H9 (cell line): ENCODE measurements at regions not wholly inside any gene's neighbourhood (a gene's known extent, or its start where the extent isn't known, plus 50 kb on each side); places are given as distances from the start of the nearest gene placed in this dataset.

Source experiments
- DNase-seq: peaks from one replicate; pipeline ENCODE4 v3.0.0-alpha.2; 2017
- H2AFZ ChIP-seq: one replicate; pipeline ENCODE4 v1.6.1; 2013; ENCODE audit warnings: mild to moderate bottlenecking, low read length, control low read depth, moderate library complexity
- H2AK5ac ChIP-seq: 2 replicates; pipeline ENCODE4 v1.6.1; 2013; ENCODE audit warnings: low read length, control low read depth, mixed read lengths; ENCODE audit not compliant: insufficient read length
- H2BK120ac ChIP-seq: one replicate; pipeline ENCODE4 v1.6.1; 2013; ENCODE audit warnings: low read depth, mild to moderate bottlenecking, low read length, control low read depth, inconsistent platforms; ENCODE audit not compliant: poor library complexity, severe bottlenecking
- H2BK12ac ChIP-seq: 2 replicates; pipeline ENCODE4 v1.6.1; 2013; ENCODE audit warnings: low read length, control low read depth, mixed read lengths, low read depth; ENCODE audit not compliant: insufficient read length
- H2BK15ac ChIP-seq: 2 replicates; pipeline ENCODE4 v1.6.1; 2013; ENCODE audit warnings: low read depth, low read length, control low read depth
- H2BK20ac ChIP-seq: one replicate; pipeline ENCODE4 v1.6.1; 2013; ENCODE audit warnings: low read depth, mild to moderate bottlenecking, low read length, control low read depth, inconsistent platforms; ENCODE audit not compliant: poor library complexity, severe bottlenecking
- H2BK5ac ChIP-seq: 2 replicates; pipeline ENCODE4 v1.6.1; 2013; ENCODE audit warnings: low read length, control low read depth, mixed read lengths; ENCODE audit not compliant: insufficient read length
- H3K14ac ChIP-seq: 2 replicates; pipeline ENCODE4 v1.6.1; 2013; ENCODE audit warnings: low read length, control low read depth; ENCODE audit not compliant: insufficient read depth
- H3K18ac ChIP-seq: 2 replicates; pipeline ENCODE4 v1.6.1; 2013; ENCODE audit warnings: low read depth, mild to moderate bottlenecking, mixed read lengths, low read length, control low read depth; ENCODE audit not compliant: insufficient read length
- H3K23ac ChIP-seq: 2 replicates; pipeline ENCODE4 v1.6.1; 2013; ENCODE audit warnings: low read length, control low read depth, mixed read lengths, low read depth; ENCODE audit not compliant: insufficient read length
- H3K23me2 ChIP-seq: 2 replicates; pipeline ENCODE4 v1.6.1; 2013; ENCODE audit warnings: low read depth, mild to moderate bottlenecking, mixed read lengths, low read length, control low read depth; ENCODE audit not compliant: insufficient read length, poor library complexity, severe bottlenecking
- H3K27ac ChIP-seq: 2 replicates; pipeline ENCODE4 v1.5.1; 2013; ENCODE audit warnings: low read length, control low read depth, mixed read lengths, low read depth; ENCODE audit not compliant: insufficient read length
- H3K27me3 ChIP-seq: 2 replicates; pipeline ENCODE4 v1.6.1; 2013; ENCODE audit warnings: low read length, control low read depth, inconsistent platforms; ENCODE audit not compliant: insufficient read depth
- H3K4ac ChIP-seq: 2 replicates; pipeline ENCODE4 v1.6.1; 2013; ENCODE audit warnings: low read depth, mild to moderate bottlenecking, control low read depth, inconsistent platforms, low read length, moderate library complexity
- H3K4me1 ChIP-seq: 2 replicates; pipeline ENCODE4 v1.6.1; 2013; ENCODE audit warnings: low read length, control low read depth, inconsistent platforms; ENCODE audit not compliant: insufficient read depth
- H3K4me2 ChIP-seq: 2 replicates; pipeline ENCODE4 v1.6.1; 2013; ENCODE audit warnings: low read length, control low read depth, mixed read lengths; ENCODE audit not compliant: insufficient read length, insufficient read depth
- H3K56ac ChIP-seq: 2 replicates; pipeline ENCODE4 v1.6.1; 2013; ENCODE audit warnings: low read depth, mild to moderate bottlenecking, mixed read lengths, low read length, control low read depth; ENCODE audit not compliant: insufficient read length
- H3K79me1 ChIP-seq: 2 replicates; pipeline ENCODE4 v1.6.1; 2013; ENCODE audit warnings: low read depth, mild to moderate bottlenecking, moderate library complexity, low read length, control low read depth, inconsistent platforms; ENCODE audit not compliant: insufficient read depth, poor library complexity, severe bottlenecking
- H3K79me2 ChIP-seq: 2 replicates; pipeline ENCODE4 v1.6.1; 2013; ENCODE audit warnings: low read length, control low read depth, inconsistent platforms; ENCODE audit not compliant: insufficient read depth
- H3K9ac ChIP-seq: 2 replicates; pipeline ENCODE4 v1.6.1; 2013; ENCODE audit warnings: low read length, control low read depth, mixed read lengths; ENCODE audit not compliant: insufficient read length; ENCODE audit errors: extremely low read depth
- H3K9me3 ChIP-seq: one replicate; pipeline ENCODE4 v1.6.1; 2013; ENCODE audit warnings: low read depth, low read length, inconsistent platforms; ENCODE audit not compliant: control insufficient read depth
- H3T11ph ChIP-seq: one replicate; pipeline ENCODE4 v1.6.1; 2013; ENCODE audit warnings: mild to moderate bottlenecking, low read length, control low read depth, inconsistent platforms
- H4K20me1 ChIP-seq: one replicate; pipeline ENCODE4 v1.6.1; 2013; ENCODE audit not compliant: control insufficient read depth, insufficient read length, insufficient read depth
- H4K5ac ChIP-seq: 2 replicates; pipeline ENCODE4 v1.6.1; 2013; ENCODE audit warnings: low read depth, mild to moderate bottlenecking, mixed read lengths, low read length, control low read depth; ENCODE audit not compliant: insufficient read length
- H4K8ac ChIP-seq: replicated peaks from 2 replicates; pipeline ENCODE4 v1.6.1; 2013; ENCODE audit warnings: low read length, control low read depth, mixed read lengths, low read depth; ENCODE audit not compliant: insufficient read length
- H4K91ac ChIP-seq: 2 replicates; pipeline ENCODE4 v1.6.1; 2013; ENCODE audit warnings: low read depth, mild to moderate bottlenecking, moderate library complexity, mixed read lengths, low read length, control low read depth; ENCODE audit not compliant: insufficient read length
- H3K27ac Mint-ChIP-seq, 3 experiments: 2 replicates in 2 of 3; 3 replicates in 1 of 3; pipeline ENCODE4 v1.8.0; 2020 to 2021; ENCODE audit warnings: mixed read lengths in 3 of 3, mild to moderate bottlenecking in 1 of 3, moderate library complexity in 1 of 3
- H3K27me3 Mint-ChIP-seq: 2 replicates; pipeline ENCODE4 v1.8.0; 2021; ENCODE audit warnings: low read depth, mild to moderate bottlenecking, moderate library complexity, mixed read lengths
- H3K36me3 Mint-ChIP-seq, 3 experiments: 2 replicates in 2 of 3; 3 replicates in 1 of 3; pipeline ENCODE4 v1.8.0; 2020 to 2021; ENCODE audit warnings: low read depth in 3 of 3, mixed read lengths in 3 of 3; ENCODE audit not compliant: insufficient read depth in 1 of 3
- H3K4me1 Mint-ChIP-seq, 2 experiments: 2 replicates each; pipeline ENCODE4 v1.8.0; 2020; ENCODE audit warnings: mixed read lengths in 2 of 2
- H3K4me3 Mint-ChIP-seq, 2 experiments: 2 replicates in 1 of 2; 3 replicates in 1 of 2; pipeline ENCODE4 v1.8.0; 2020 to 2021; ENCODE audit warnings: mild to moderate bottlenecking in 2 of 2, mixed read lengths in 2 of 2, moderate library complexity in 1 of 2
- H3K9me3 Mint-ChIP-seq, 2 experiments: 2 replicates in 1 of 2; 3 replicates in 1 of 2; pipeline ENCODE4 v1.8.0; 2020; ENCODE audit warnings: mild to moderate bottlenecking in 2 of 2, mixed read lengths in 2 of 2, moderate library complexity in 1 of 2
- CTCF ChIP-seq: fragments of 200-600 bp; sonication (generic); conservative IDR thresholded peaks from 3 replicates; pipeline ENCODE4 v1.8.0; 2021; ENCODE audit warnings: antibody characterized with exemption, mild to moderate bottlenecking
- WGBS: extraction: QIAGEN DNeasy Blood & Tissue Kit; methylation state at CpG from one replicate; pipeline ENCODE4 v1.1.7; 2013; ENCODE audit warnings: missing lambda C conversion rate, low lambda C conversion rate, mixed read lengths; ENCODE audit not compliant: insufficient read length; ENCODE audit errors: extremely low coverage; 5-methylcytosine and 5-hydroxymethylcytosine counted together

- H3K79me1 ChIP-seq, result no peaks in the 10 kb centered on the region
- no peak overlapping the region for H3K14ac ChIP-seq
- no peak overlapping the region for H3K23ac ChIP-seq
- no peak overlapping the region for H3K9ac ChIP-seq
- H3K27me3 ChIP-seq, result no peaks in the 10 kb centered on the region
- H3K23me2 ChIP-seq, result no peaks in the 10 kb centered on the region
- DNase-seq, result no peak
- no peak overlapping the region for H2BK12ac ChIP-seq
- H3K27ac Mint-ChIP-seq, result no peak overlapping the region
- H2BK15ac ChIP-seq, result no peak overlapping the region
- H3K56ac ChIP-seq, result no peak overlapping the region
- no peak overlapping the region for H3K18ac ChIP-seq
- H4K20me1 ChIP-seq, result no peaks in the 10 kb centered on the region
- no peaks in the 10 kb centered on the region for H3K79me2 ChIP-seq
- no peaks in the 10 kb centered on the region for H3K27me3 Mint-ChIP-seq
- H3T11ph ChIP-seq, result no peak overlapping the region
- no peak overlapping the region for H2BK120ac ChIP-seq
- TF ChIP-seq CTCF, result no peak
- peaks cover 5 to 8% of the 10 kb centered on the region in 2 experiments for H3K4me1 Mint-ChIP-seq
- no peak overlapping the region for H2BK20ac ChIP-seq
- no peak overlapping the region for H4K91ac ChIP-seq
- H3K4me2 ChIP-seq, result no peak overlapping the region
- H3K27ac ChIP-seq, result no peak overlapping the region
- no peak overlapping the region for H2AFZ ChIP-seq
- H3K4ac ChIP-seq, result no peak overlapping the region
- no peak overlapping the region for H4K8ac ChIP-seq
- no peak overlapping the region for H2AK5ac ChIP-seq
- H3K4me3 Mint-ChIP-seq, result no peak overlapping the region
- no peaks in the 10 kb centered on the region for H3K4me1 ChIP-seq
- no peak overlapping the region for H2BK5ac ChIP-seq
- H3K9me3 ChIP-seq, result no peaks in the 10 kb centered on the region
- H3K9me3 Mint-ChIP-seq, result no peaks in the 10 kb centered on the region
- no CpG with 5 or more reads among the region's 1 CpG for WGBS
- no peak overlapping the region for H4K5ac ChIP-seq
- no peaks in the 10 kb centered on the region for H3K36me3 Mint-ChIP-seq
Observed at GRCh38 chr3:86168512-86168911, 822.4 kb downstream of the VGLL3 start.
